CD14-positive monocyte (primary cell): ENCODE measurements at regions not wholly inside any gene's neighbourhood (a gene's known extent, or its start where the extent isn't known, plus 50 kb on each side); places are given as distances from the start of the nearest gene placed in this dataset.
A peak's percentile ranks its signal among the peaks of the same experiment; 100 is the strongest.

Experiments
- DNase-seq, 3 donors: peaks; one replicate each; pipeline ENCODE4 v3.0.0-alpha.2; 2011 to 2022
- H2AFZ ChIP-seq: 2 replicates; pipeline ENCODE4 v1.6.0; 2012; ENCODE audit warnings: mild to moderate bottlenecking, low read depth, low read length, inconsistent platforms; ENCODE audit not compliant: insufficient read depth, poor library complexity, severe bottlenecking
- H3K27ac ChIP-seq, 2 donors: 1 replicate in 1 of 2; 2 replicates in 1 of 2; pipeline ENCODE4 v1.5.1; 2012 to 2013; ENCODE audit warnings: low read length in 2 of 2, control low read depth in 1 of 2, inconsistent platforms in 1 of 2, low read depth in 1 of 2, mild to moderate bottlenecking in 1 of 2
- H3K27me3 ChIP-seq, 2 donors: one replicate each; pipeline versions ENCODE4 v1.6.0 to v1.6.1; 2011 to 2013; ENCODE audit warnings: low read length in 2 of 2; ENCODE audit not compliant: control insufficient read depth in 2 of 2, insufficient read depth in 2 of 2
- H3K36me3 ChIP-seq, 2 donors: replicated peaks in 1 of 2; 1 replicate in 1 of 2; 2 replicates in 1 of 2; pipeline versions ENCODE4 v1.5.1 to v1.6.1; 2012 to 2013; ENCODE audit warnings: low read length in 2 of 2, control low read depth in 1 of 2, inconsistent platforms in 1 of 2, mild to moderate bottlenecking in 1 of 2; ENCODE audit not compliant: insufficient read depth in 2 of 2, control insufficient read depth in 1 of 2
- H3K4me1 ChIP-seq, 2 donors: 1 replicate in 1 of 2; 2 replicates in 1 of 2; pipeline versions ENCODE4 v1.5.1 to v1.6.1; 2012 to 2013; ENCODE audit warnings: low read length in 2 of 2, control low read depth in 1 of 2, inconsistent platforms in 1 of 2, mild to moderate bottlenecking in 1 of 2, moderate library complexity in 1 of 2; ENCODE audit not compliant: insufficient read depth in 2 of 2, control insufficient read depth in 1 of 2
- H3K4me2 ChIP-seq: replicated peaks from 2 replicates; pipeline ENCODE3; 2012; ENCODE audit warnings: low read length, moderate library complexity, mild to moderate bottlenecking; ENCODE audit not compliant: poor library complexity, severe bottlenecking; ENCODE audit errors: extremely low read depth
- H3K4me3 ChIP-seq, 3 experiments: fragments of 200-600 bp in 1 of 3; sonication (generic) in 1 of 3; replicated peaks in 1 of 3; 1 replicate in 2 of 3; 2 replicates in 1 of 3; pipeline ENCODE4 v1.5.1; 2011 to 2013; ENCODE audit warnings: low read length in 3 of 3, mild to moderate bottlenecking in 3 of 3, control low read depth in 2 of 3, low read depth in 2 of 3, inconsistent platforms in 1 of 3, moderate library complexity in 1 of 3
- H3K79me2 ChIP-seq: 2 replicates; pipeline ENCODE4 v1.6.0; 2012; ENCODE audit warnings: mild to moderate bottlenecking, control low read depth, inconsistent platforms, low read length, moderate library complexity; ENCODE audit not compliant: insufficient read depth
- H3K9ac ChIP-seq: 2 replicates; pipeline ENCODE4 v1.6.0; 2017; ENCODE audit warnings: low read length, mild to moderate bottlenecking; ENCODE audit not compliant: insufficient read depth, poor library complexity, severe bottlenecking
- H3K9me3 ChIP-seq, 2 donors: replicated peaks in 1 of 2; 1 replicate in 1 of 2; 2 replicates in 1 of 2; pipeline versions ENCODE4 v1.5.1 to v1.6.1; 2012 to 2013; ENCODE audit warnings: low read length in 2 of 2, control low read depth in 1 of 2; ENCODE audit not compliant: control insufficient read depth in 1 of 2, insufficient read depth in 1 of 2
- H4K20me1 ChIP-seq: 2 replicates; pipeline ENCODE4 v1.6.0; 2012; ENCODE audit warnings: mild to moderate bottlenecking, low read length, control low read depth, moderate library complexity; ENCODE audit not compliant: insufficient read depth
- H3K27ac Mint-ChIP-seq, 7 donors: one replicate each; pipeline ENCODE4 v1.8.0; 2020; ENCODE audit warnings: mild to moderate bottlenecking in 7 of 7, mixed read lengths in 7 of 7, moderate library complexity in 6 of 7, inconsistent platforms in 2 of 7
- H3K27me3 Mint-ChIP-seq, 3 donors: one replicate each; pipeline ENCODE4 v1.8.0; 2021 to 2022; ENCODE audit warnings: low read depth in 3 of 3, mild to moderate bottlenecking in 3 of 3, mixed read lengths in 3 of 3, moderate library complexity in 3 of 3, inconsistent platforms in 1 of 3
- H3K36me3 Mint-ChIP-seq, 2 donors: one replicate each; pipeline ENCODE4 v1.8.0; 2020; ENCODE audit warnings: mixed read lengths in 2 of 2, inconsistent platforms in 1 of 2, mild to moderate bottlenecking in 1 of 2
- H3K4me1 Mint-ChIP-seq: one replicate; pipeline ENCODE4 v1.8.0; 2020; ENCODE audit warnings: mild to moderate bottlenecking, mixed read lengths
- H3K4me3 Mint-ChIP-seq, 2 donors: one replicate each; pipeline ENCODE4 v1.8.0; 2020; ENCODE audit warnings: mild to moderate bottlenecking in 2 of 2, mixed read lengths in 2 of 2, moderate library complexity in 1 of 2
- H3K9me3 Mint-ChIP-seq, 7 donors: one replicate each; pipeline ENCODE4 v1.8.0; 2020 to 2022; ENCODE audit warnings: mixed read lengths in 7 of 7, mild to moderate bottlenecking in 6 of 7, moderate library complexity in 6 of 7, inconsistent platforms in 2 of 7
- WGBS: methylation state at CpG from one replicate; pipeline ENCODE4 v1.1.5; 2013; ENCODE audit warnings: missing lambda C conversion rate; ENCODE audit not compliant: insufficient coverage; 5-methylcytosine and 5-hydroxymethylcytosine counted together
- intact Hi-C, 2 donors: fragments of 100-400 bp; cut with micrococcal nuclease; formaldehyde crosslinking; loops; one replicate each; pipeline versions ENCODE4 v1.15.0 to v1.15.1; 2023
- TF ChIP-seq, protein P1 (sequence below): fragments of 200-600 bp; IDR thresholded peaks from one replicate; pipeline ENCODE4 v1.8.0; 2022; ENCODE audit warnings: antibody characterized with exemption, mild to moderate bottlenecking

DNA sequence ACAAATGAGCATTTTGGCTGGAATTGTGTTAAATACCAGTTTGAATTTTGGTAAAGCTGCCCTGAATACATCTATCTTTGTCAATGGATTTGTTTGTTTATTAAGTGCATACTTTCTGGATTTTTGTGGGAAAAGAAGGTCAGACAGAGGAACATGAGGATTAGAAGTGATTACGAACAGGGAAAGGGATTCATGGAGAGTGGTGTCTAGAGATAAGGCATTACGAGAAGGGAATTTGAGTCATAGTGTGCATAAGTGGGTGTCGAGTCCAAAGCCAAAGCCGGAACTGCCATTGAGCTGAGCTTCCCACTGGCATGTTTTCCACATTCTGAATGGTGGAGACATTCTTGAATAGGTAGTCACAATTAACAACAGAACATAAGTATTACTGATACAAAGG, 68.9 kb upstream of the EFEMP1 start:
- 68% methylated on average over 4 of the region's 4 CpGs for WGBS
- Histone ChIP-seq H3K9me3 (no peaks in the 10 kb centered on the region), H3K79me2 (no peaks in the 10 kb centered on the region), H3K4me1 (no peaks in the 10 kb centered on the region), H3K36me3 (no peaks in the 10 kb centered on the region), H3K9ac (no peak overlapping the region), H3K27me3 (peaks cover 0 to 3% of the 10 kb centered on the region in 2 donors), H4K20me1 (no peaks in the 10 kb centered on the region), H3K4me2 (no peak overlapping the region), H3K4me3 (no peak overlapping the region), H2AFZ (no peak overlapping the region), H3K27ac (no peak overlapping the region)
- H3K27ac Mint-ChIP-seq, result no peak overlapping the region
- TF ChIP-seq, protein P1, sequence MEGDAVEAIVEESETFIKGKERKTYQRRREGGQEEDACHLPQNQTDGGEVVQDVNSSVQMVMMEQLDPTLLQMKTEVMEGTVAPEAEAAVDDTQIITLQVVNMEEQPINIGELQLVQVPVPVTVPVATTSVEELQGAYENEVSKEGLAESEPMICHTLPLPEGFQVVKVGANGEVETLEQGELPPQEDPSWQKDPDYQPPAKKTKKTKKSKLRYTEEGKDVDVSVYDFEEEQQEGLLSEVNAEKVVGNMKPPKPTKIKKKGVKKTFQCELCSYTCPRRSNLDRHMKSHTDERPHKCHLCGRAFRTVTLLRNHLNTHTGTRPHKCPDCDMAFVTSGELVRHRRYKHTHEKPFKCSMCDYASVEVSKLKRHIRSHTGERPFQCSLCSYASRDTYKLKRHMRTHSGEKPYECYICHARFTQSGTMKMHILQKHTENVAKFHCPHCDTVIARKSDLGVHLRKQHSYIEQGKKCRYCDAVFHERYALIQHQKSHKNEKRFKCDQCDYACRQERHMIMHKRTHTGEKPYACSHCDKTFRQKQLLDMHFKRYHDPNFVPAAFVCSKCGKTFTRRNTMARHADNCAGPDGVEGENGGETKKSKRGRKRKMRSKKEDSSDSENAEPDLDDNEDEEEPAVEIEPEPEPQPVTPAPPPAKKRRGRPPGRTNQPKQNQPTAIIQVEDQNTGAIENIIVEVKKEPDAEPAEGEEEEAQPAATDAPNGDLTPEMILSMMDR, result no peak
- no peak for DNase-seq
- H3K36me3 Mint-ChIP-seq, result no peaks in the 10 kb centered on the region
- intact Hi-C loops, result no loop called here
- H3K9me3 Mint-ChIP-seq, result no peaks in the 10 kb centered on the region
- peak overlapping the region in 1 of 2 donors; percentile 37 for H3K4me3 Mint-ChIP-seq
- H3K27me3 Mint-ChIP-seq, result peaks cover 10 to 11% (median 10%) of the 10 kb centered on the region in 3 donors
- no peaks in the 10 kb centered on the region for H3K4me1 Mint-ChIP-seq

DNA sequence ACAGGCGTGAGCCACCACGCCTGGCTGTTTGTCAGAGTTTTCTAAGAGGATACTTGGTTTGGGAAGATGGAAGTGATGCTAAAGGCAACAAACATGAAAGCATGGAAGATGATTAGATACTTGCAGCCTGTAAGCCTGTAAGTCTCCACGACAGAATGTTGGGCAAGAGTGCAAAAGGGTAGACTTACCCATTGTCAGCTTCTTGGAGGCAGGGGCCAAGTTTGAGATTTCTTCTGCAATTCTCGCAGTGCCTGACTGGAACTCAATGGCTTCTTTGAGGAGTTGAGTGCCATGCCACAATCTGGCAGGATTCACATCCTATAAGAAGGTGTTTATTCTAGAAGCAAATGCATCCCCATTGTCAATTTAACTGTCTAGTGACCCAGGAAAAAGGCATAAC, 70.1 kb upstream of the EFEMP1 start:
- no peaks in the 10 kb centered on the region for H4K20me1 ChIP-seq
- no peak for DNase-seq
- Mint-ChIP-seq H3K27ac (no peak overlapping the region), H3K4me3 (no peak overlapping the region), H3K4me1 (no peaks in the 10 kb centered on the region), H3K27me3 (peaks cover 7 to 10% (median 8%) of the 10 kb centered on the region in 3 donors), H3K9me3 (no peaks in the 10 kb centered on the region), H3K36me3 (no peaks in the 10 kb centered on the region)
- WGBS, result 92% methylated on average over 4 of the region's 4 CpGs
- H3K9me3 ChIP-seq, result no peaks in the 10 kb centered on the region
- no peak overlapping the region for H2AFZ ChIP-seq
- H3K27ac ChIP-seq, result no peak overlapping the region
- H3K4me3 ChIP-seq, result no peak overlapping the region
- no peaks in the 10 kb centered on the region for H3K36me3 ChIP-seq
- H3K9ac ChIP-seq, result no peak overlapping the region
- H3K79me2 ChIP-seq, result no peaks in the 10 kb centered on the region
- H3K27me3 ChIP-seq, result peaks cover 0 to 3% of the 10 kb centered on the region in 2 donors
- TF ChIP-seq, protein P1, result no peak
- no peak overlapping the region for H3K4me2 ChIP-seq
- H3K4me1 ChIP-seq, result no peaks in the 10 kb centered on the region
- intact Hi-C loops, result no loop called here
